ENCODE measurements at regions not wholly inside any gene's neighbourhood (a gene's known extent, or its start where the extent isn't known, plus 50 kb on each side); places are given as distances from the start of the nearest gene placed in this dataset.

GRCh38 chr7:112654322-112655216 is 135.6 kb downstream of the TMEM168 start:
- intact Hi-C loops (cut with micrococcal nuclease), result no loop called here
- Histone ChIP-seq H3K4me1 (ENCODE audit: control insufficient read depth in 2 of 2, insufficient read depth in 2 of 2, low read length in 2 of 2) (no peaks in the 10 kb centered on the region), H3K4me3 (ENCODE audit: low read length) (no peak overlapping the region), H3K36me3 (ENCODE audit: control insufficient read depth in 2 of 3, insufficient read depth in 3 of 3, low read length in 3 of 3) (no peaks in the 10 kb centered on the region), H3K27me3 (ENCODE audit: control insufficient read depth in 2 of 2, insufficient read depth in 2 of 2, low read length in 2 of 2) (no peaks in the 10 kb centered on the region), H3K27ac (ENCODE audit: low read depth, low read length) (no peak overlapping the region), H3K9me3 (ENCODE audit: control insufficient read depth in 2 of 3, low read length in 3 of 3) (no peaks in the 10 kb centered on the region)
- Mint-ChIP-seq H3K27me3 (peaks cover 0 to 3% (median 0%) of the 10 kb centered on the region in 5 donors), H3K4me3 (no peak overlapping the region), H3K27ac (no peak overlapping the region), H3K4me1 (no peaks in the 10 kb centered on the region), H3K36me3 (no peaks in the 10 kb centered on the region), H3K9me3 (peaks cover 0 to 21% (median 5%) of the 10 kb centered on the region in 11 donors)
- no peak for ATAC-seq
- CTCF ChIA-PET, result no interaction called here
- DNase-seq, result no peak
- POLR2A ChIA-PET, result no interaction called here

- POLR2A ChIA-PET, result no interaction called here
- no peak overlapping the region for H3K27ac Mint-ChIP-seq
- CTCF ChIA-PET, result no interaction called here
Measured at GRCh38 chr7:112665709-112666108, 124.5 kb downstream of the TMEM168 start.

GRCh38 chr7:112668561-112668960 is 121.6 kb downstream of the TMEM168 start:
- no peaks in the 10 kb centered on the region for H3K27me3 ChIP-seq (ENCODE audit: control insufficient read depth in 2 of 2, insufficient read depth in 2 of 2, low read length in 2 of 2)
- no peak for ATAC-seq
- ChIA-PET POLR2A (no interaction called here), CTCF (no interaction called here)
- H3K9me3 ChIP-seq (ENCODE audit: control insufficient read depth in 2 of 3, low read length in 3 of 3), result no peaks in the 10 kb centered on the region
- no peak for DNase-seq
- no peak overlapping the region for H3K27ac ChIP-seq (ENCODE audit: low read depth, low read length)
- H3K4me1 ChIP-seq (ENCODE audit: control insufficient read depth in 2 of 2, insufficient read depth in 2 of 2, low read length in 2 of 2), result no peaks in the 10 kb centered on the region
- Mint-ChIP-seq H3K36me3 (no peaks in the 10 kb centered on the region), H3K27ac (no peak overlapping the region), H3K4me3 (no peak overlapping the region), H3K9me3 (peaks cover 0 to 4% (median 0%) of the 10 kb centered on the region in 11 donors), H3K27me3 (peaks cover 0 to 31% (median 17%) of the 10 kb centered on the region in 5 donors), H3K4me1 (no peaks in the 10 kb centered on the region)
- intact Hi-C loops (cut with micrococcal nuclease), result no loop called here
- H3K36me3 ChIP-seq (ENCODE audit: control insufficient read depth in 2 of 3, insufficient read depth in 3 of 3, low read length in 3 of 3), result no peaks in the 10 kb centered on the region
- no peak overlapping the region for H3K4me3 ChIP-seq (ENCODE audit: low read length)

More at GRCh38 chr7:112665709-112666108, 124.5 kb downstream of the TMEM168 start:
- H3K9me3 Mint-ChIP-seq, result peaks cover 0 to 4% (median 0%) of the 10 kb centered on the region in 11 donors
- ATAC-seq (no peak), DNase-seq (no peak)
- Histone ChIP-seq H3K4me3 (ENCODE audit: low read length) (no peak overlapping the region), H3K27ac (ENCODE audit: low read depth, low read length) (no peak overlapping the region), H3K4me1 (ENCODE audit: control insufficient read depth in 2 of 2, insufficient read depth in 2 of 2, low read length in 2 of 2) (no peaks in the 10 kb centered on the region), H3K36me3 (ENCODE audit: control insufficient read depth in 2 of 3, insufficient read depth in 3 of 3, low read length in 3 of 3) (no peaks in the 10 kb centered on the region), H3K27me3 (ENCODE audit: control insufficient read depth in 2 of 2, insufficient read depth in 2 of 2, low read length in 2 of 2) (no peaks in the 10 kb centered on the region), H3K9me3 (ENCODE audit: control insufficient read depth in 2 of 3, low read length in 3 of 3) (no peaks in the 10 kb centered on the region)
- no peaks in the 10 kb centered on the region for H3K4me1 Mint-ChIP-seq
- H3K4me3 Mint-ChIP-seq, result no peak overlapping the region
- intact Hi-C loops (cut with micrococcal nuclease), result no loop called here
- H3K36me3 Mint-ChIP-seq, result no peaks in the 10 kb centered on the region
- H3K27me3 Mint-ChIP-seq, result peaks cover 0 to 39% (median 16%) of the 10 kb centered on the region in 5 donors

- H3K27ac ChIP-seq (ENCODE audit: low read depth, low read length), result no peak overlapping the region
- ChIA-PET CTCF (no interaction called here), POLR2A (no interaction called here)
- H3K4me3 ChIP-seq (ENCODE audit: low read length), result no peak overlapping the region
- no peaks in the 10 kb centered on the region for H3K9me3 ChIP-seq (ENCODE audit: control insufficient read depth in 2 of 3, low read length in 3 of 3)
- H3K27me3 ChIP-seq (ENCODE audit: control insufficient read depth in 2 of 2, insufficient read depth in 2 of 2, low read length in 2 of 2), result no peaks in the 10 kb centered on the region
- H3K4me1 Mint-ChIP-seq, result no peaks in the 10 kb centered on the region
- H3K27ac Mint-ChIP-seq, result no peak overlapping the region
- no peaks in the 10 kb centered on the region for H3K36me3 Mint-ChIP-seq
- H3K36me3 ChIP-seq (ENCODE audit: control insufficient read depth in 2 of 3, insufficient read depth in 3 of 3, low read length in 3 of 3), result no peaks in the 10 kb centered on the region
- ATAC-seq (no peak), DNase-seq (no peak)
- H3K4me1 ChIP-seq (ENCODE audit: control insufficient read depth in 2 of 2, insufficient read depth in 2 of 2, low read length in 2 of 2), result no peaks in the 10 kb centered on the region
- intact Hi-C loops (cut with micrococcal nuclease), result no loop called here
- peaks cover 0 to 4% (median 0%) of the 10 kb centered on the region in 11 donors for H3K9me3 Mint-ChIP-seq
- no peak overlapping the region for H3K4me3 Mint-ChIP-seq
- peaks cover 0 to 32% (median 22%) of the 10 kb centered on the region in 5 donors for H3K27me3 Mint-ChIP-seq
Measured at GRCh38 chr7:112669306-112669705, 120.9 kb downstream of the TMEM168 start.

DNA sequence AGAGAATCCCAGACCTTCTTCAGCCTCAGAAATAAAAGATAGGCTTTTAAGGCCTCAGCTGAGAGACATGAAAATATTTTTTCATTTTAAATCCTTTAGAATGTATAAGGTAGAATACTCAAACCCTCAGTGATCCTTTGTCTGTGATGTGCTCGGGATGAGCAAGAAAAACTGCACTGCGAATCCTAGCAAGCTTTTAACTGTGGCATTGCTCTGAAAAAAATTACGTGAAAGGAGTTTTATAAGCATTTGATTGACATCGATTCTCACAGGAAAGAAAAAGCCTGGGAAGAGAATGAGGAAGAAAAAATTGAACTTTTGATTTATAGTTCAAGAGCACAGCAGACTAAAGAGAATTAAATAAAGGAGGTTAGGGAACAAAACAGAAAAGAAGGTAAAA is 120.0 kb downstream of the TMEM168 start:
- CTCF ChIA-PET, result interaction anchor here (0.5 kb wide), 1 partner anchor 677 kb away, joined by 3 read pairs; no protein-coding TSS in a partner anchor
- H3K27ac Mint-ChIP-seq, result no peak overlapping the region

DNA sequence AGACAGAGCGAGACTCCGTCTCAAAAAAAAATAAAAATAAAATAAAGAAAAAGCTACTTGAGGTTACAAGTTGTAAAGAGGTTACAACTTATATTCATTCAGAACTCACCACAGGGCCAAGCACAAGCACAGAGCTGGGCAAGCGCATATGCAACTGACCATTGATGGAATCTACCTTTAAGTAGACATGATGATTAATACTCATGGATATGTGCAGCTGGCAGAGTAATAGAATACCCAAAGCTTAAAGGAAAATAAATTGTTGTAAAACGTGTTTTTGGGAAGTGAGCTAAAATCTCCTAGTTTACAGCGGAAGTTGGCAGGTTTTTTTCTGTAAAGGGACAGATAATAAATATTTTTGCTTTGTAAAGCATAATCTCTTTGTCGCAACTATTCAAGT is 111.6 kb downstream of the TMEM168 start:
- Mint-ChIP-seq H3K4me3 (no peak overlapping the region), H3K36me3 (no peaks in the 10 kb centered on the region), H3K27ac (no peak overlapping the region), H3K4me1 (peaks cover 0 to 1% (median 0%) of the 10 kb centered on the region in 7 donors), H3K9me3 (peaks cover 0 to 4% (median 0%) of the 10 kb centered on the region in 11 donors), H3K27me3 (peaks cover 0 to 13% (median 10%) of the 10 kb centered on the region in 5 donors)
- no peak for ATAC-seq
- no peaks in the 10 kb centered on the region for H3K4me1 ChIP-seq (ENCODE audit: control insufficient read depth in 2 of 2, insufficient read depth in 2 of 2, low read length in 2 of 2)
- H3K9me3 ChIP-seq (ENCODE audit: control insufficient read depth in 2 of 3, low read length in 3 of 3), result no peaks in the 10 kb centered on the region
- ChIA-PET CTCF (no interaction called here), POLR2A (no interaction called here)
- no peak overlapping the region for H3K4me3 ChIP-seq (ENCODE audit: low read length)
- H3K36me3 ChIP-seq (ENCODE audit: control insufficient read depth in 2 of 3, insufficient read depth in 3 of 3, low read length in 3 of 3), result no peaks in the 10 kb centered on the region
- no peak overlapping the region for H3K27ac ChIP-seq (ENCODE audit: low read depth, low read length)
- DNase-seq, result no peak
- no peaks in the 10 kb centered on the region for H3K27me3 ChIP-seq (ENCODE audit: control insufficient read depth in 2 of 2, insufficient read depth in 2 of 2, low read length in 2 of 2)
- intact Hi-C loops (cut with micrococcal nuclease), result no loop called here

More for the DNA sequence above, 120.0 kb downstream of the TMEM168 start:
- DNase-seq, result no peak
- Mint-ChIP-seq H3K27me3 (peaks cover 0 to 31% (median 22%) of the 10 kb centered on the region in 5 donors), H3K4me1 (no peaks in the 10 kb centered on the region), H3K4me3 (no peak overlapping the region), H3K36me3 (no peaks in the 10 kb centered on the region), H3K9me3 (peaks cover 0 to 4% (median 0%) of the 10 kb centered on the region in 11 donors)
- POLR2A ChIA-PET, result no interaction called here
- no peaks in the 10 kb centered on the region for H3K27me3 ChIP-seq (ENCODE audit: control insufficient read depth in 2 of 2, insufficient read depth in 2 of 2, low read length in 2 of 2)
- intact Hi-C loops (cut with micrococcal nuclease), result no loop called here
- no peaks in the 10 kb centered on the region for H3K4me1 ChIP-seq (ENCODE audit: control insufficient read depth in 2 of 2, insufficient read depth in 2 of 2, low read length in 2 of 2)
- H3K4me3 ChIP-seq (ENCODE audit: low read length), result no peak overlapping the region
- H3K27ac ChIP-seq (ENCODE audit: low read depth, low read length), result no peak overlapping the region
- ATAC-seq, result no peak
- no peaks in the 10 kb centered on the region for H3K36me3 ChIP-seq (ENCODE audit: control insufficient read depth in 2 of 3, insufficient read depth in 3 of 3, low read length in 3 of 3)
- no peaks in the 10 kb centered on the region for H3K9me3 ChIP-seq (ENCODE audit: control insufficient read depth in 2 of 3, low read length in 3 of 3)
